ENCODE measurements at regions not wholly inside any gene's neighbourhood (a gene's known extent, or its start where the extent isn't known, plus 50 kb on each side); places are given as distances from the start of the nearest gene placed in this dataset.
"Not testable (repeated sequence)": the region's sequence is repeated elsewhere in the genome, so short reads cannot be mapped to it uniquely, and the experiment has no call there.

GRCh38 chr13:73520566-73521289, 461.9 kb downstream of the KLF5 start:
- TF ChIP-seq, protein P1, sequence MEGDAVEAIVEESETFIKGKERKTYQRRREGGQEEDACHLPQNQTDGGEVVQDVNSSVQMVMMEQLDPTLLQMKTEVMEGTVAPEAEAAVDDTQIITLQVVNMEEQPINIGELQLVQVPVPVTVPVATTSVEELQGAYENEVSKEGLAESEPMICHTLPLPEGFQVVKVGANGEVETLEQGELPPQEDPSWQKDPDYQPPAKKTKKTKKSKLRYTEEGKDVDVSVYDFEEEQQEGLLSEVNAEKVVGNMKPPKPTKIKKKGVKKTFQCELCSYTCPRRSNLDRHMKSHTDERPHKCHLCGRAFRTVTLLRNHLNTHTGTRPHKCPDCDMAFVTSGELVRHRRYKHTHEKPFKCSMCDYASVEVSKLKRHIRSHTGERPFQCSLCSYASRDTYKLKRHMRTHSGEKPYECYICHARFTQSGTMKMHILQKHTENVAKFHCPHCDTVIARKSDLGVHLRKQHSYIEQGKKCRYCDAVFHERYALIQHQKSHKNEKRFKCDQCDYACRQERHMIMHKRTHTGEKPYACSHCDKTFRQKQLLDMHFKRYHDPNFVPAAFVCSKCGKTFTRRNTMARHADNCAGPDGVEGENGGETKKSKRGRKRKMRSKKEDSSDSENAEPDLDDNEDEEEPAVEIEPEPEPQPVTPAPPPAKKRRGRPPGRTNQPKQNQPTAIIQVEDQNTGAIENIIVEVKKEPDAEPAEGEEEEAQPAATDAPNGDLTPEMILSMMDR (IDR thresholded peaks at IDR 0.05) = no peak

GRCh38 chr13:73520135-73520534, 461.3 kb downstream of the KLF5 start:
- not testable (repeated sequence) for H3K4me3 ChIP-seq; H3K27me3 ChIP-seq; DNase-seq (ENCODE audit: low spot score); H3K36me3 ChIP-seq; H3K27ac ChIP-seq; H3K9me3 ChIP-seq; H3K4me1 ChIP-seq

More at GRCh38 chr13:73520566-73521289, 461.9 kb downstream of the KLF5 start:
- Histone ChIP-seq H3K4me1 (no peaks in the 10 kb centered on the region), H3K9me3 (no peaks in the 10 kb centered on the region), H3K4me3 (no peak overlapping the region), H3K36me3 (no peaks in the 10 kb centered on the region), H3K27me3 (no peaks in the 10 kb centered on the region), H3K27ac (no peak overlapping the region)
- no peak for DNase-seq (ENCODE audit: low spot score)

DNA sequence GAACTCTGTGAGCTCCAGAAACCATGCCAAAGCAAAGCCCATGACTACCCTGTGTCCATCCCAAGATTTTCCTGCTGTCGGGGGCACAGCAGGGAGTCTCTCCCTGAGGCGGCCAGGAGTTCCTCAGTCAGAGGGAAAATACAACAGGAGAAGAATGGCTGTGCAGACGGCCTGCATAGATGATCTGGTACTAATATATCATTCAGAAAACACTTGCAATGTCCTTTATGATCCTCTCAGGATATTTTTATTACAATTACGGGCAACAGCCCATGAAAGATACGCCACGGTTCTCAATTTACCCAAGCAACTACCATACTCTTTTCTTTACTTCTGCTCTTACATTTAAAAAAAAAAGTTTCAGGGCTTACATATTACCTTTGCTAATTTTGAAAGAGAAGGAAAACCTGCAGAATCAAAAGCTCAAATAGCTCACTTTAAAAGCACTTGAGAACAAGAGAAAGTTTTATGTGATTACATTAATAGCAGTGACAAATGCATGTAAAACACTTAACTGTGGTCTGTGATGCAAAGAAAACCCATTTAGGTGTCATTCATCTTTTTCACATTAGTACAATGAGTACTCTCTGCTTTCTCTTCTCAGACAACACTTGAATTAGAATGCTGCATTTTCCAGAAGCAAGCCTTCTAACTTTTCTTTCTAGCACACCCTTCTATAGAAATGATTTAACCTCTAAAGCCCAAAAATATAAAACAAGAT, 460.8 kb downstream of the KLF5 start:
- H3K4me1 ChIP-seq = no peaks in the 10 kb centered on the region
- H3K9me3 ChIP-seq = no peaks in the 10 kb centered on the region
- TF ChIP-seq, protein P1 (IDR thresholded peaks at IDR 0.05) = no peak
- no peaks in the 10 kb centered on the region for H3K27me3 ChIP-seq
- H3K27ac ChIP-seq = no peak overlapping the region
- no peaks in the 10 kb centered on the region for H3K36me3 ChIP-seq
- no peak overlapping the region for H3K4me3 ChIP-seq
- DNase-seq (ENCODE audit: low spot score) = no peak

GRCh38 chr13:73517766-73518165, 459.0 kb downstream of the KLF5 start:
- no peaks in the 10 kb centered on the region for H3K36me3 ChIP-seq
- no peak for DNase-seq (ENCODE audit: low spot score)
- H3K9me3 ChIP-seq = no peaks in the 10 kb centered on the region
- no peaks in the 10 kb centered on the region for H3K27me3 ChIP-seq
- TF ChIP-seq, protein P1 (IDR thresholded peaks at IDR 0.05) = no peak
- H3K4me3 ChIP-seq = no peak overlapping the region
- no peak overlapping the region for H3K27ac ChIP-seq
- H3K4me1 ChIP-seq = no peaks in the 10 kb centered on the region

DNA sequence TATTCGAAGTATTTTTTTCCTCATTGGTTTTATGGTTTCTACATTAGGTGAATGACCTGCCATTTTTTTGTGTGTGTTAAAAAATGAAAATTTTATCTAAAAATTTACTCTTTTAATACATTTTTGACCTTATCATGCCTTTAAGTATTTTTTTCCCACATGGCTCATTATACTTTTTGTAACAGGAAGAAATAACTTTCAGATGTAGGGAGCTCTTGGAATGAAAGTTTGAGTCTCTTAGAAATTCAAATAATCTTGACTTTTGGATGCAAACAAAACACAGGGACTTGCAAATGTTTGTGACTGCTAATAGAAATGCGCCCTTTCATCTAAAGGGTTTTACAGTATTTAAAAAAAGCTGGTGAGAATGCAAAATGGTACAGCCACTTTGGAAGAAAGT, 457.9 kb downstream of the KLF5 start:
- no peak for DNase-seq (ENCODE audit: low spot score)
- Histone ChIP-seq H3K9me3 (no peaks in the 10 kb centered on the region), H3K4me1 (no peaks in the 10 kb centered on the region), H3K4me3 (no peak overlapping the region), H3K27me3 (no peaks in the 10 kb centered on the region), H3K27ac (no peak overlapping the region), H3K36me3 (no peaks in the 10 kb centered on the region)
- TF ChIP-seq, protein P1 (IDR thresholded peaks at IDR 0.05) = no peak

GRCh38 chr13:73514208-73514607, 455.4 kb downstream of the KLF5 start:
- no peaks in the 10 kb centered on the region for H3K36me3 ChIP-seq
- H3K4me1 ChIP-seq = no peaks in the 10 kb centered on the region
- TF ChIP-seq, protein P1 (IDR thresholded peaks at IDR 0.05) = no peak
- no peaks in the 10 kb centered on the region for H3K9me3 ChIP-seq
- no peak overlapping the region for H3K27ac ChIP-seq
- no peak for DNase-seq (ENCODE audit: low spot score)
- no peaks in the 10 kb centered on the region for H3K27me3 ChIP-seq
- H3K4me3 ChIP-seq = no peak overlapping the region

Data from right atrium auricular region (tissue), 2 donors.